NCI-H82 treated with DMSO at 0.1 percent for 48 hours (cell line): ENCODE measurements at regions not wholly inside any gene's neighbourhood (a gene's known extent, or its start where the extent isn't known, plus 50 kb on each side); places are given as distances from the start of the nearest gene placed in this dataset.
A peak's percentile ranks its signal among the peaks of the same experiment; 100 is the strongest.

ENCODE experiments used
- DNase-seq: peaks from one replicate; lab custom pipeline; 2025; ENCODE audit not compliant: unreplicated experiment; lab: John Stamatoyannopoulos, UW

GRCh38 chr2:37588316-37588777 lies 83.1 kb downstream of the CDC42EP3 start:
- DNase-seq = peak; percentile 9

GRCh38 chr2:37589298-37589697 lies 82.1 kb downstream of the CDC42EP3 start:
- DNase-seq = no peak

DNA sequence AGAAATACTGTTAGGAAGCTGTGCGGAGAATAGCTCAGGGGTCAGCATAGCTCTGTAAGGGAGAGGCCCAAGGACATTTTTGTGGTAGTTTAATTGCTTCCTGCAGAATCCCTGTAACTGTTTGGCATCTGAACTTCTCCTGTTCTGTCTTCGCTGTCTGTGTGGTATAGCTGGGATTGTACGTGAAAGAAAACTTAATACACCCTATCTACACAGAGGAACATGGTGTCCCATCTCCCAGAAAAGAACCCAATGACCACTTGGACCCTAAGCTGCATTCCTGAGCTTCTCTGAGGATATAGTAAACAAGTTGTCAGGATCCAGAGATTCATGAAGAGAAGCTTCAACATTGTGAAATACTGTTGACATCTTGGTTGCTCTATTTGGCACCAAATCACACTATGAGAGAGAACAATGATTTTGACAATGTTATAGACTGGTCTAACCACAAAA lies 81.3 kb downstream of the CDC42EP3 start:
- DNase-seq = no peak
